GM19238 (cell line): ENCODE measurements at regions not wholly inside any gene's neighbourhood (a gene's known extent, or its start where the extent isn't known, plus 50 kb on each side); places are given as distances from the start of the nearest gene placed in this dataset.

Experiments
- DNase-seq: peaks from one replicate; pipeline ENCODE4 v3.0.0; 2011; ENCODE audit warnings: low spot score; ENCODE audit not compliant: insufficient read length

GRCh38 chr16:86052115-86052670, 153.2 kb downstream of the IRF8 start:
- no peak for DNase-seq

- DNase-seq: no peak
Observed at GRCh38 chr16:86052926-86053325, 154.0 kb downstream of the IRF8 start.

GRCh38 chr16:86059253-86060171, 160.6 kb downstream of the IRF8 start:
- no peak for DNase-seq

- DNase-seq: no peak
Observed at GRCh38 chr16:86060381-86061317, 161.7 kb downstream of the IRF8 start.

- DNase-seq: no peak
Observed at GRCh38 chr16:86061318-86061695, 162.3 kb downstream of the IRF8 start.

GRCh38 chr16:86061721-86062120, 162.8 kb downstream of the IRF8 start:
- no peak for DNase-seq

GRCh38 chr16:86062271-86062965, 163.5 kb downstream of the IRF8 start:
- no peak for DNase-seq

GRCh38 chr16:86063760-86064405, 164.9 kb downstream of the IRF8 start:
- no peak for DNase-seq

- DNase-seq: no peak
Observed at GRCh38 chr16:86064431-86065250, 165.7 kb downstream of the IRF8 start.

GRCh38 chr16:86065711-86066110, 166.7 kb downstream of the IRF8 start:
- DNase-seq: no peak

GRCh38 chr16:86066811-86067210, 167.8 kb downstream of the IRF8 start:
- no peak for DNase-seq

GRCh38 chr16:86067516-86067915, 168.6 kb downstream of the IRF8 start:
- DNase-seq: no peak

GRCh38 chr16:86067936-86068335, 169.0 kb downstream of the IRF8 start:
- DNase-seq: no peak

- DNase-seq: no peak
Observed at GRCh38 chr16:86068722-86069121, 169.8 kb downstream of the IRF8 start.

GRCh38 chr16:86069736-86070298, 170.9 kb downstream of the IRF8 start:
- no peak for DNase-seq

GRCh38 chr16:86070484-86070883, 171.5 kb downstream of the IRF8 start:
- DNase-seq: no peak

- no peak for DNase-seq
Observed at GRCh38 chr16:86070971-86071370, 172.0 kb downstream of the IRF8 start.

GRCh38 chr16:86071611-86072240, 172.8 kb downstream of the IRF8 start:
- no peak for DNase-seq
